ENCODE measurements at regions not wholly inside any gene's neighbourhood (a gene's known extent, or its start where the extent isn't known, plus 50 kb on each side); places are given as distances from the start of the nearest gene placed in this dataset.

DNA sequence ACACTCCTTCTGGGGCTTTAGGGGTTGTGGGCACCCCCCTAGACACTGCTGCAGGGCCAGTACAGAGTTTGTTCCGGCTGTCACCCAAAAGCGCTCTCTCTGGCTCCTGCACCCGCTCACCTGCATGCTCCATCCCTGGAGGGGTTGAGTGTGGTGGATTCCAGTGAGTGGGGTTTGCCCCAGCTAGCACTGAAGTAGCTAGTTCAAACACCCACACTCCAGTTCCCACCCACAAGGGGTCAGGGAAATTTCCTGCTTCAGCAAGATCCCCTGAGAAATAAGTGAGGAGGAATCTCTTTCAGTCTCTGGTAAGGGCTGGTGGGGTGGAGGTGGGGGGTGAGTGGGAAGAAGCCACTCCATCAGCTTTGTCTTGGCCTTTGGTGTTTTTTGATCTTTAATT, 73.6 kb downstream of the TMEM17 start:
- intact Hi-C loops (cut with DNase I; ENCODE audit: low total_unique reads), result no loop called here
- DNase-seq (ENCODE audit: low spot score in 2 of 2), result no peak
- Histone ChIP-seq H3K9me3 (no peaks in the 10 kb centered on the region), H3K27me3 (no peaks in the 10 kb centered on the region), H3K27ac (no peak overlapping the region), H3K36me3 (no peaks in the 10 kb centered on the region), H3K4me3 (no peak overlapping the region), H3K4me1 (no peaks in the 10 kb centered on the region)
- TF ChIP-seq POLR2A (IDR thresholded peaks at IDR 0.05), result no peak
- TF ChIP-seq POLR2AphosphoS5 (IDR thresholded peaks at IDR 0.05), result no peak
- TF ChIP-seq, protein P1, sequence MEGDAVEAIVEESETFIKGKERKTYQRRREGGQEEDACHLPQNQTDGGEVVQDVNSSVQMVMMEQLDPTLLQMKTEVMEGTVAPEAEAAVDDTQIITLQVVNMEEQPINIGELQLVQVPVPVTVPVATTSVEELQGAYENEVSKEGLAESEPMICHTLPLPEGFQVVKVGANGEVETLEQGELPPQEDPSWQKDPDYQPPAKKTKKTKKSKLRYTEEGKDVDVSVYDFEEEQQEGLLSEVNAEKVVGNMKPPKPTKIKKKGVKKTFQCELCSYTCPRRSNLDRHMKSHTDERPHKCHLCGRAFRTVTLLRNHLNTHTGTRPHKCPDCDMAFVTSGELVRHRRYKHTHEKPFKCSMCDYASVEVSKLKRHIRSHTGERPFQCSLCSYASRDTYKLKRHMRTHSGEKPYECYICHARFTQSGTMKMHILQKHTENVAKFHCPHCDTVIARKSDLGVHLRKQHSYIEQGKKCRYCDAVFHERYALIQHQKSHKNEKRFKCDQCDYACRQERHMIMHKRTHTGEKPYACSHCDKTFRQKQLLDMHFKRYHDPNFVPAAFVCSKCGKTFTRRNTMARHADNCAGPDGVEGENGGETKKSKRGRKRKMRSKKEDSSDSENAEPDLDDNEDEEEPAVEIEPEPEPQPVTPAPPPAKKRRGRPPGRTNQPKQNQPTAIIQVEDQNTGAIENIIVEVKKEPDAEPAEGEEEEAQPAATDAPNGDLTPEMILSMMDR (IDR thresholded peaks at IDR 0.05), result no peak

DNA sequence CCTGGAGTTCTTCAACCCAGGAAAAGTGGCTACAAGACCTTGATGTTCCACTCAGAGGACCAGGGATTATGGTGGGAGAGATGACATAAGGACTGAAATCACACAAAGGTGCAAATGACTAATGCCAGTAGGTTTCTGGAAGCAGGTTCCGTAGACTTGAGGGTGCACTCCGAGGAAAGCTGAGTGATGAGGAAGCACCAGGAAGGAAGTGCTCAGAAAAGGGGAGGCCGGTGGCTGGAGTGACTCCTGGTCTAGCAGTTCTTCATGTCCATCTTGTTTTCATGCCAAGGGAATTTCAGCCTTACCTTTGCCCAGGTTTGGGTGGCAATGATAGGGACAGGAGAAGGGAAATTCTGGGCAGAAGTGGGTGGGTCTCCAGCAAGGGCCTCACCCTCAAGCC, 74.5 kb downstream of the TMEM17 start:
- intact Hi-C loops (cut with DNase I; ENCODE audit: low total_unique reads), result no loop called here
- Histone ChIP-seq H3K27me3 (no peaks in the 10 kb centered on the region), H3K36me3 (no peaks in the 10 kb centered on the region), H3K4me1 (no peaks in the 10 kb centered on the region), H3K4me3 (no peak overlapping the region), H3K27ac (no peak overlapping the region), H3K9me3 (no peaks in the 10 kb centered on the region)
- TF ChIP-seq POLR2A (IDR thresholded peaks at IDR 0.05), result no peak
- TF ChIP-seq POLR2AphosphoS5 (IDR thresholded peaks at IDR 0.05), result no peak
- TF ChIP-seq, protein P1 (IDR thresholded peaks at IDR 0.05), result no peak
- DNase-seq (ENCODE audit: low spot score in 2 of 2), result no peak

DNA sequence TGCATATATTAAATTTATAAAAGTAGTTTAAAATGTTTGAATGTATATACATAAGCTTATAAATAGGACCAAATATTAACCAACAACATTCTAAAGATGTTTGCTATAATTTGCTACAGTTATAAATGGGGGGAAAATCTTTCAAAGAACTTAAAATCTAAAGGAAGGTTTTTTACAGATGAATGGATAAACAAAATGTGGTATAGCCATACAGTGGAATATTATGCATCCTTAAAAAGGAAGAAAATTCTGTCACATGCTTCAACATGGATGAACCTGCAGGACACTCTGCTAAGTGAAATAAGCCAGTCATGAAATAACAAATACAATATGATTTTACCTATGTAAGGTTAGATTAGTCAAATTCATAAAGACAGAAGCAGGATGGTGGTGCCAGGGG, 75.8 kb downstream of the TMEM17 start:
- Histone ChIP-seq H3K27me3 (no peaks in the 10 kb centered on the region), H3K4me1 (no peaks in the 10 kb centered on the region), H3K36me3 (no peaks in the 10 kb centered on the region), H3K9me3 (no peaks in the 10 kb centered on the region), H3K27ac (no peak overlapping the region), H3K4me3 (no peak overlapping the region)
- no peak for DNase-seq (ENCODE audit: low spot score in 2 of 2)
- intact Hi-C loops (cut with DNase I; ENCODE audit: low total_unique reads), result no loop called here
- TF ChIP-seq POLR2A (IDR thresholded peaks at IDR 0.05) (no peak), POLR2AphosphoS5 (IDR thresholded peaks at IDR 0.05) (no peak)
- TF ChIP-seq, protein P1 (IDR thresholded peaks at IDR 0.05), result no peak

DNA sequence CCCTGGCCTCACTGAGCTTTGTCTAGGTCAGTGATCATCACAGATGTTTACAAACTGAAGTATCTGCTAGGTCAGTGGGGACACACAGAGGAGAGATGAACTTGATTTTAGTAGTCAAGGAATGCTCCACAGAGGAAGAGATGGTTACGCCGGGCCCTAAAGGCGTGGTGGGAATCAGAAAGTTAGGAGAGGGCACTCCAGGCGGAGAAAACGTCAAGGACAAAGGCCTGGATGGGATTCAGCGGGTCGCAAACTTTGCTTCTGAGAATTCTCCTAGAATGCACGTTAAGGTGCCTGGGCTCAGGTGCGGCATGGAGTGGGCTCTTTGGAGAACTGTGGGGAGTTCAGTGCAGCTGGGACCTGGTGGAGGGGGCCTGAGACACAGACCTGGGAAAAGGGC, 78.8 kb downstream of the TMEM17 start:
- H3K4me1 ChIP-seq, result no peaks in the 10 kb centered on the region
- DNase-seq (ENCODE audit: low spot score in 2 of 2), result no peak
- H3K27me3 ChIP-seq, result no peaks in the 10 kb centered on the region
- H3K27ac ChIP-seq, result no peak overlapping the region
- no peak overlapping the region for H3K4me3 ChIP-seq
- H3K9me3 ChIP-seq, result no peaks in the 10 kb centered on the region
- H3K36me3 ChIP-seq, result no peaks in the 10 kb centered on the region
- no peak for TF ChIP-seq POLR2A (IDR thresholded peaks at IDR 0.05)
- TF ChIP-seq POLR2AphosphoS5 (IDR thresholded peaks at IDR 0.05), result no peak
- TF ChIP-seq, protein P1 (IDR thresholded peaks at IDR 0.05), result no peak
- intact Hi-C loops (cut with DNase I; ENCODE audit: low total_unique reads), result no loop called here

DNA sequence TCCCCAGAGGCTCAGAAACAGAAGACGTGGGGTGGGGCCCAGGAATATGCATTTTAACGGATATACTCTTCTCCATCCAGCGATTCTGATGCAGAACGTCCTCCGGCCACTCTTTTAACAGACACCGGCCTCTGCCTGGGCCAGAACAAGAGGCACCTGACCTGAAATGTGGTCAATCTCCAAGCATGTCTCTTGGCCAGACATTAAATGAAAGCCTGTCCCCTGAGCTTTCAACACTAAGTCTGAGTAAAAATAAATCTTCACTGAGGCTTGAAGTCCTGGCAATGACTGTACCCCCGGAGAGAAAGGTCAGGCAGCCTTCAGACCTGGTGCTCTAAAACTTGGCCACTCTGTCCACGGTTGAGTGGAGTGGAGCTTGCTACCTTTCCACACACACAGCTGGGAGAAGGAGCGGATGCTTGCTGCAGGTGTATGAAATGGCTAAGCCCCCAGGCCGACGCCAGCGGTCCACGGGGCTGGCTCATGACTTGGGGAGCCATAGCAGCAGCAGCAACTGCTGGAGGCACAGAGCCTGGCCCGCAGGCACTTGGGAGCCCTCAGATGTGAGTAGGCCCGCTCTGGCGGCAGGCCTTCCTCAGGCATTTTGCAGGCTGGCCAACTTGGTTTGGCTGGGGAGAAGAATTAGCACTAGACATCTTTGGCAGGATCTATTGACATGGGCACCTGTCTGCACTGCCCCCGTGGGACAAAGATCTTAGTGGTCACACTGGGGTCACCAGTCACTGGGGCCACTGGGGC, 79.7 kb downstream of the TMEM17 start:
- TF ChIP-seq POLR2A (IDR thresholded peaks at IDR 0.05) (no peak), POLR2AphosphoS5 (IDR thresholded peaks at IDR 0.05) (no peak)
- TF ChIP-seq, protein P1 (IDR thresholded peaks at IDR 0.05), result no peak
- no peaks in the 10 kb centered on the region for H3K27me3 ChIP-seq
- intact Hi-C loops (cut with DNase I; ENCODE audit: low total_unique reads), result no loop called here
- H3K27ac ChIP-seq, result no peak overlapping the region
- DNase-seq (ENCODE audit: low spot score in 2 of 2), result no peak
- no peaks in the 10 kb centered on the region for H3K9me3 ChIP-seq
- H3K4me3 ChIP-seq, result no peak overlapping the region
- H3K4me1 ChIP-seq, result no peaks in the 10 kb centered on the region
- H3K36me3 ChIP-seq, result no peaks in the 10 kb centered on the region

Data from breast epithelium (tissue), 4 donors.